Left cardiac atrium (tissue), 4 donors: ENCODE measurements at regions not wholly inside any gene's neighbourhood (a gene's known extent, or its start where the extent isn't known, plus 50 kb on each side); places are given as distances from the start of the nearest gene placed in this dataset.
A peak's percentile ranks its signal among the peaks of the same experiment; 100 is the strongest.

ENCODE experiments used
- ATAC-seq, 2 donors: fragments of 200-7000 bp; cut with Tn5 transposase; one replicate each; pipeline ENCODE4 v1.9.1; 2020; ENCODE audit warnings: mild to moderate bottlenecking in 2 of 2, moderate library complexity in 2 of 2
- DNase-seq: peaks from one replicate; pipeline ENCODE4 v3.0.0-alpha.2; 2020
- intact Hi-C, 2 donors: fragments of 100-400 bp; cut with DNase I; formaldehyde crosslinking; loops; one replicate each; pipeline versions ENCODE4 v1.14.1 to v1.15.1; 2022 to 2023
- donor health status: DM: no; HTN: yes; CAD: no.
- donor health status: DM: no; HTN: yes; CAD: no; lungs with severe emphysema.
- donor health status: DM: yes; HTN: yes; CAD: no.
- donor health status: Dilated cardiomyopathy.

DNA sequence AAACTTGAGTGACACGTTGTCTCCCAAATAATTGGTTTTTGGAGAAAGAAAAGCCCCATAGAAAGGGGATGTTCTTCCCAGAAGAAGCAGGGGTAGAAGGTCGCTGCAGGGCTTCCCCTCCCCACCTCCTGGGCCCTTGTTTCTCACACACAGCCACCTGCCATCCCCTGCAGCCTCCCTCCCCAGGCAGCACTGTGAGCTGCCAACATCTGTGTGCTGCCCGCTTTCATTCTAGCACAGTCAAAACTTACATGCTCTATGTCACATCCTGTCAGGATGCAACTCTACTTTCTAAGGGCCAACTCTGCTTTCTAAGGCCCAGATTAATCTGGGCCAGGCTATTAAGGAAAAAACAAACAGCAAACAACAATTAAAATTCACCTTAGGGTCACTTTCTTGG, 309.4 kb upstream of the ZC3H12C start:
- DNase-seq, result no peak
- ATAC-seq, result no peak
- intact Hi-C loops, result no loop called here

DNA sequence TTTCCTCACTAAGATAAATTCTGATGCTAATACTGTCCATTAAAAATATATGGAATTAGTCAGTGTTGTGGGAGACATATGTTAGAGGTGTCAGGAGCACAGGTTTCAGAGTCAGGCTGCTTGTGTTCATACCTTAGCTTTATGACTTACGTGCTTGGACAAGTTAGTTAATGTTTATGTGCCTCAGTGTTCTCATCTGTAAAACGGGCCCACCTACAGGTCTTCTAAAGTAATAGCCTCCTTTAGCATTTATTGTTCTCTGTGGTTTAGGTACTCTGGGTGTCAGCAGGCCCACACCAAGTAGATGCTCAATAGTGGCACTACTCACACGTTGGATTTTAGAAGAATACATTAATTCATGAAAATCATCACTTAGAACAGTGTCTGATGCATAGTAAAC, 308.7 kb upstream of the ZC3H12C start:
- intact Hi-C loops, result no loop called here

GRCh38 chr11:109785198-109785597, 308.0 kb upstream of the ZC3H12C start:
- DNase-seq, result no peak
- ATAC-seq, result no peak
- intact Hi-C loops, result no loop called here

More for the DNA sequence above, 308.7 kb upstream of the ZC3H12C start:
- ATAC-seq (no peak), DNase-seq (no peak)

DNA sequence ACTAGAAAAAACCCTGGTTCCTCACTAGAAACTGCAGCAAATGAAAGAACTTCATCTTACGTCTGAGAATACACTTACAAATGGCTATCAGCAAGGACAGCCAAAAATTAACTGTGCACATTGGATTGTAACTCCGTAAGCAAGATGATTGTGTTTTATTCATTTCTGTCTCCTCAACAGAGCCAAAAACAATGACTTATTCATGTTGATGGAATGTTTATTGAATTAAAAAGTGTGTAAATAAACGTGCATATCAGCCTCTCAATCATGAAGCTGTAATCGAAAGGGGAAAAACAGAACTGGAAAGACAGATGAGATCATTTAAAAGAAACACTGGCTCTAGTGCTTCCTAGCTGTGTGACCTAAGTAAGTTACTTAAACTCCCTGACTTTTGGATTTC, 307.5 kb upstream of the ZC3H12C start:
- DNase-seq (no peak), ATAC-seq (peak in 1 of 2 donors; percentile 42)
- intact Hi-C loops, result no loop called here

DNA sequence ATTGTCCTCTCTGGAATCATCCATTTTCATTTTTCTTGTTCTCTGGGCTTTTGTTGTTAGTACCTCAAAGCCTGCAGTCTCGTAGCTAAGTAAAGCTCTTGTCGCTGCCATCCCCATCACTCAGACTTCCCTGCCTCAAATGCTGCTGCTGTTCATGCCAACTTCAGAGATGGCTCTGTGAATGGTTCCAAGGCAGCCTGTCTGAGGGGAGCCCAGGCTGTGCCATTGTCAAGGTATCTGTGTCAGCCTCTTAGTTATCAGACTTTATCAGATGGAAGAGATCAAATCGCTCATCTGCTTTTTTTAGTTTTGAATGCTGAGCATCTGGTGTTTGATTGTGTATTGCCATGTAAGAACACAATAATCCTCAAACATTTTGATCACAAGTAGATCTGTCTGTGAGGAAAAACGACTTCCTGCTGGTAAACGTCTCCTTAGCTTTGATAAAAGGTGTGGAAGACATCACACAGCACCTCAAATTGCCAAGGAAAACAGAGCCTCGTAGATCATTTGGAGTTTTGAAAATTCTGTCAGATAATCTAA, 304.2 kb upstream of the ZC3H12C start:
- intact Hi-C loops, result no loop called here

DNA sequence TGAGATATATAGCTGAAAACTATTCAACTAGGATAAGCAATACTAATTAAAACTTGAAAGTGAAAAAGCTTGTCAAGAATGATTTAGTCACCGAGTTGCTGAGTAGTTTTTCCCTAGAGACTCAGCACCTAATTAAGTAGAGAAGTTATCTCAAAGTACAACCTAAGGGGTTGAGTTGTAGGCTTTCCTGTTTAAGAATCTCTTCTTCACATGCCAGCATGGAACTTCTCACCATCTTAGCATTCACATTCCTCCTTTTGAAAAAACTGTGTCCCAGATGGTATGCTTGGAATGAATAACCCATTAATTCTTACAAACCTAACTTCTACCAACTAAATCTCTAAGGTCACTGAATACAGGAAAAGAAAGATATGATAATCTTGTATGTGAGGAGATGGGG, 303.3 kb upstream of the ZC3H12C start:
- ATAC-seq, result no peak
- DNase-seq, result no peak
- intact Hi-C loops, result no loop called here

More for the DNA sequence above, 304.2 kb upstream of the ZC3H12C start:
- DNase-seq (no peak), ATAC-seq (no peak)

DNA sequence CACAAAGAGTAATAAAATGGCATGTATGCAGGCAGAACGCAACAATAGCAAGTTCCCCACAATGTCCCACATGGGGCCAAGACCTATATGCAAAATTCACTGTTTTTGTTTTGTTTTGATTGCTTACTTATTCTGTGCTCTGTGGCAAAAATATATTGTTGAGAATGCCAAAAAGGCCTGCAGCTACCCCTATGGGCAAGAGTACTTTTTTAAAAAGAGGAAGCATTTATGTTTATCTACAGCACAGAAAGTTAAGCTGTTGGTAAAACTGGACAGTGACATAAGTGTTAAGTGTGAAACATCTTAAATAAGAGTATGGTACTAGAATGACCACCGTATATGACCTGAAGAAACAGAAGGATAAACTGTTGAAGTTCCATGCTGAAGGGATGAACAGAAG, 301.9 kb upstream of the ZC3H12C start:
- intact Hi-C loops, result no loop called here
- DNase-seq (no peak), ATAC-seq (no peak)

GRCh38 chr11:109794501-109794900, 298.7 kb upstream of the ZC3H12C start:
- intact Hi-C loops, result no loop called here
- no peak for ATAC-seq
- no peak for DNase-seq

DNA sequence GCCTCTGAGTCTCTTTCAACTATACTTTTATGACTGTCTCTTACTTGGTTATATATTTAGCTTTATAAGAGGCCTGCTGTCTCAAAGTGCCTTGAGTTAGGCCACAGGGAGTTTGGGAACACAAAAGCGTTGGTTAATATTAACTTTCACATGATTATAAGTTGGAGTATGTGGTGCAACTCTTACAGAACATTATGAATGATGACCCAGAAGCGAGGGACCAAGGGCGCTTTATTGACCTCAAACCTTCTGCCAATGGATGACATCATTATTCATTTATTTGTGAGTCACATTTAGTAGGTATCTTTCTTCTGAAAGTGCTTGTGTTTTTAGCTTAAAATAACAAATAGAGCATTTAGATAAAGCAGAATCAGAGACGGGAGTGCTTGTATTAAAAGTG, 298.0 kb upstream of the ZC3H12C start:
- DNase-seq (no peak), ATAC-seq (no peak)
- intact Hi-C loops, result no loop called here

DNA sequence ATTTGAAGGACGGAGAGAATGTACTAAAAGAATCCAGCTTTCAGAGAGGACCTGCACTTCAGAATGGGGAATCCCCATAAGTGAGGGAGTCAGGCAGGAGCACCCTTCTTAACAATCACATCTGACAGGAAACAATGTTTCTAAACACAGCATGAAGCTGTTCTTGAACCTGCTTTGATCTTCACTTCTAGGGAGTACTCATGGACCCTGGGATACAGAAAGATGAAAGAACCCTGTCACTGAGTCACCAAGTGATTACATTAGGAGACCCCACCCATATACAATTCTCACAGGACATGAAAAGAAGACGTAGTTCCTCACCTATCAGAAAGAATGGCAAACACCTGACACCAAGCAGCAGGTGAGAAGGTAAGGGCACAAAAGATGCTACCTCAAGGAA, 296.9 kb upstream of the ZC3H12C start:
- intact Hi-C loops, result no loop called here
- no peak for ATAC-seq
- no peak for DNase-seq

DNA sequence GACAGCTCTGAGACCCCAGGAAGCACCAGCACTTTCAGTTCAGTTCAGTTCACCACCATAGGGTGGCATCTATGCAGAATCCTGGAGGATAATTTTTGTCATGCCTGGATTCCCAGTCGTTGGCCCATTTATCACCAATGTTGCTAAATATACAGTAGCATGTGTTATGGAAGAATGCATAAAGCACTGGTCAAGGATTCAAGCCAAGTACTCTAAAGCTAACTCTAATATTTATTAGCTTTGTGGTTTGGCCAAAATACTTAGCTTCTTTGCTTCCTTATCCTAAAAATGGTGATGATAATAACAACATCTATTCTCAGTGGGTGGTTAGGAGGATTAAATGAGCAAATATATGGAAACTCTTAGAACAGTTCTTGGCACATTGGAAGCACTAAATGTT, 294.7 kb upstream of the ZC3H12C start:
- ATAC-seq, result no peak
- intact Hi-C loops, result no loop called here

DNA sequence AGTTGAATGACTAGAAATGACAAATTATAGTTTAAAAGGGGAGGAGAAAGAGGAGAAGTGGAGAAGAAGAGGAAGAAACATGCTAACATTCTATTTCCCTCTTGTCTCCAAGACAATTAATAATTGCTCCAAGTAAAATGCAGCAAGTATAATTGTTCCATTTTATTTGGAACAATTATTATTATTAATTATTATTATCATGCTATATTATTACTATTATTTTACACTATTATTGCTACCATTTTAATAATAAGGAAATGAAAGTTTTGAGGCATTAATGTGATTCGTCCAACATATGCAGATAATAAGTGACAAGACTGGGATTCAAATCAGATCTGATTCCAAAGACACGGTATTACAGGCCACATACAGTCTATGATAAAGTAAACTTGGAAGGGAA, 293.6 kb upstream of the ZC3H12C start:
- DNase-seq (no peak), ATAC-seq (no peak)
- intact Hi-C loops, result no loop called here

More for the DNA sequence above, 294.7 kb upstream of the ZC3H12C start:
- no peak for DNase-seq

- ATAC-seq (no peak), DNase-seq (no peak)
- intact Hi-C loops, result no loop called here
These were observed 288.3 kb upstream of the ZC3H12C start for GRCh38 chr11:109804911-109805310.

DNA sequence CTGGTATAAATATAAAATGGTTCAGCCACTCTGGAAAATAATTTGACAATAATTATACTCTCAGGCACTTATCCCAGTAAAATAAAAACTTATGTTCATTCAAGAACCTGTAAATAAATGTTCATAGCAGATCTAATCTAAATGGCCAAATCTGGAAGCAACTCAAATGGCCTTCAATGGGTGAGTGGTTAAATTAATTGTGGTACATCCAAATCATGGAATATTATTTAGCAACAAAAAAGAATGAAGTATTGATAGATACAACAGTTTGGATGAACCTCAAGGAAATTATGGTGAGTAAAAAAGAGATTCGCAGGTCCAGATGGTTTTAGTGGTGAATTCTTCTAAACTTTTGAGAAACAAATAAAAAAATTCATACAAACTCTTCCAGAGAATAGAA, 287.0 kb upstream of the ZC3H12C start:
- no peak for ATAC-seq
- DNase-seq, result no peak
- intact Hi-C loops, result no loop called here

GRCh38 chr11:109808569-109808968, 284.6 kb upstream of the ZC3H12C start:
- ATAC-seq, result no peak
- no peak for DNase-seq
- intact Hi-C loops, result no loop called here

GRCh38 chr11:109814824-109815223, 278.4 kb upstream of the ZC3H12C start:
- DNase-seq (no peak), ATAC-seq (no peak)
- intact Hi-C loops, result no loop called here

DNA sequence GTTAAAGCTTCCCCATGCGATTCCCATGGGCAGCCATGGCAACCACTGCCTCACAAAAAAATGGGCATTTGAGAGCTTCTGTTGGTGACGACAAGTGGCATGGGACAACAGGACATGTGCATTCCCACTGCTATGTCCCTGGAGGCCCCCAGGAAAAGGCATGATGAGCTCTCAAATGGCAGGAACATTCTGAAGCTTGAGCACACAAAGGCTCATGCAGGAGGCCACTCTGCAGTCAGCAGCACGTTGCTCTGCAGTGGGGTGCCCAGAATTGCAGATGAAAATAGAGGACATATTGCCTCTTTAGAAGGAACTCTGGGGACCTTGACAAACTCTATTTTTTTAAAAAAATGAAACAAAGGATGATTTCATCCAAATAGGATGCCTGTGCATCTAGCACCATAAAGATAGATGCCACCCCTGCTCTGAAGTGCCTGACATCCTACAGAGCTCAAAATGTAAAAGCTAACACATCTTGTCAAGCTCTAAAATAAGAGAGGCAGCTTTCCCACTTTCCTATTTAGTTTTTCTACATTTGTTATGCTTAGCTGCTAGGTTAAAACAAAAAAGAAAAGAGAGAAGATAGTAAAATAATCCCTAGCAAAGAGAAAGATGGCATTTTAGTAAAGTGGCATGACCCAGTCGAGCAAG, 277.6 kb upstream of the ZC3H12C start:
- intact Hi-C loops, result no loop called here
- DNase-seq (no peak), ATAC-seq (no peak)

DNA sequence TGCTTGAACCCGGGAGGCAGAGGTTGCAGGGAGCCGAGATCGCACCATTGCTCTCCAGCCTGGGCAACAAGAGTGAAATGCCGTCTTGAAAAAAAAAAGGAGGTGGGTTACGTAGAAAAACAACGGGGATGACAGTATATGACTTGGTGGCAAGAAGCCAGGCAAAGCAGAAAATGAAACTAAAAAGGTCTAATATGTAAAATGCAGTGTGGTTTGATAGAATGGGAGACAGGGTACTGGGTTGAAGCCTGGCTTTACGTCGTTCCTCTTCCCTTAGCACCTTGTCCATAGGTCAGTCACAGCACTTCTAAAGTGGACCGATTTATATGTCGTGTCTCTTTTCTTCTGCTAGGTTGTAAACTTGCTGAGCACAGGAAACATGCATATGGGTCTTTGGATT, 274.9 kb upstream of the ZC3H12C start:
- ATAC-seq, result no peak
- intact Hi-C loops, result no loop called here

GRCh38 chr11:109819410-109819809, 273.8 kb upstream of the ZC3H12C start:
- no peak for ATAC-seq

More for the DNA sequence above, 274.9 kb upstream of the ZC3H12C start:
- DNase-seq, result no peak

GRCh38 chr11:109821511-109821910, 271.7 kb upstream of the ZC3H12C start:
- ATAC-seq (no peak), DNase-seq (no peak)
- intact Hi-C loops, result no loop called here

More at GRCh38 chr11:109819410-109819809, 273.8 kb upstream of the ZC3H12C start:
- no peak for DNase-seq
- intact Hi-C loops, result no loop called here

GRCh38 chr11:109822436-109823102, 270.6 kb upstream of the ZC3H12C start:
- no peak for ATAC-seq
- no peak for DNase-seq
- intact Hi-C loops, result no loop called here
